HG02852 (cell line): ENCODE measurements at regions not wholly inside any gene's neighbourhood (a gene's known extent, or its start where the extent isn't known, plus 50 kb on each side); places are given as distances from the start of the nearest gene placed in this dataset.

Experiments used
- ATAC-seq: cut with Tn5 transposase; IDR thresholded peaks from one replicate; pipeline ENCODE4 v1.9.1; 2021; ENCODE audit warnings: mild to moderate bottlenecking, moderate library complexity; ENCODE audit not compliant: unreplicated experiment

DNA sequence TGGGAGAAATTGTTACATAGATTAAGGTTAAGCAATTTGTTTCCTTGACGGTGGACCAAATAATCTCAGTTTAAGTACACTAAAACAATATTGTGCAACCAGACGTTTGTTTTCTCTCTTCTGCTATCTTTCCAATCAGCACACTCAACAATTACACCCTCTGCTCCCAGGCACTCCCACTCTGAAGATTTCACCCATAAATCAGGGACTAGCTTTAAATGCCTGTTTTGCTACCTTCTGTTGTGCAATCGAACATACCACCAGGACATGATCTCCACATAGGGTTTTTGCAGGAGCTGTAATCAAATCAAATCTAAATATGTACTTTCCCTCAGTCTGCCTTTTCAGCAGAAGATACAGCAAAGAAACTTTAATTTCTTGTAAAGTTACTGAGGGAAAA is 405.8 kb upstream of the TLE4 start:
- no peak for ATAC-seq

DNA sequence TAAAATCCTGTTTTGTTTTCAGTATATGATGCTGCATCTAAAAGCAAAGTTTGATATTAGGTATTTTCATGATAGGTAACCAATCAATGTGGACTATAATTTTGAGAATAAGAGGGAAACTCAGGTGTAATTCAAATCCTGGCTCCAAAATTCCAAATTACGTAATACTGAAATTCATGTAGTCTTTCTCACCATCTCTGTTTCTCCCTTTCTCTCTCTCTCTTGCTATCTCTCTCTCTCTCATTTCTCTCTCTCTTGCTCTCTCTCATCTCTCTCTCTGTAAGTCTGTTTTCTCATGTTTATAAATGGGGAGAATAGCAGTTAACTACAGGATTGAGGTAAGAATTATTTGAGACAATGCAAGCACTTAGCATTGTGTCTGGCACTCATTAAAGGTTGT is 401.1 kb upstream of the TLE4 start:
- no peak for ATAC-seq

GRCh38 chr9:79173932-79174331 is 397.8 kb upstream of the TLE4 start:
- ATAC-seq, result no peak

GRCh38 chr9:79176014-79176697 is 395.6 kb upstream of the TLE4 start:
- no peak for ATAC-seq

- no peak for ATAC-seq
Observed at GRCh38 chr9:79184831-79185230, 386.9 kb upstream of the TLE4 start.

DNA sequence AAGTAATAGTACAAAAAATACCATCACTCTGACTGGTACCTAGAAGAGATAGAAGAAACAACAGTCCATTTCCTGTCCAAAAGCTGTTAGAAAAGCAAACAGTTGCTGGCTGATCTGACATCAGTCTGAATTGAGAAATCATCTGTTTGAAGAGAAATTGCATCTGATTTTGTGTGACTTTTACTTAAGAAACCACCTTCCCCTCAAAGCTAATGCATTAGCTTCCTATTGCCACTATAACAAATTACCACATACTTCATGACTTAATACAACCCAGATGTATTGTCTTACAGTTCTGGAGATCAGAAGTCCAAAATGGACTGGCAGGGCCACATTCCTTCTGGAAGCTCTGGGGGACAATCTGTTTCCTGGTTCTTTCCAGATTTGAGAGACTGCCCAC is 385.9 kb upstream of the TLE4 start:
- no peak for ATAC-seq

- no peak for ATAC-seq
Observed at GRCh38 chr9:79189511-79189924, 382.2 kb upstream of the TLE4 start.

DNA sequence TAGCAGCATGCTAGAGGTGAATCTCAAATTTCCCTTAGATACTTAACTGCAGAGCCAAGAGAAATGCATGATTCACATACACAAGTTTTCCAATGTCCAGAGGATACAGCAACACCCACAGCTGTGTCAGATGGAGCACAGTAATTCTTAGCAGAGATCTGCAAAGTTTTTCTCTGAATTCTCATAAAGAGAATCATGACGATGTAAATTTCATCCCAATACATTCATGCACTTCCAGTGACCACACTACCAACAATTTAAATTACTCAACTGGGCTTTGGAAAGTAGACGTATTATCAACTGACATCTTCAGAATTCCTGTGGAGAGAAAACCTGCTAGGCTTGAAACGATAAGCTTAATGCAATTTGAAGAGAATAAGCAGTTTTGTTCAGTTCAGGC is 378.8 kb upstream of the TLE4 start:
- no peak for ATAC-seq

DNA sequence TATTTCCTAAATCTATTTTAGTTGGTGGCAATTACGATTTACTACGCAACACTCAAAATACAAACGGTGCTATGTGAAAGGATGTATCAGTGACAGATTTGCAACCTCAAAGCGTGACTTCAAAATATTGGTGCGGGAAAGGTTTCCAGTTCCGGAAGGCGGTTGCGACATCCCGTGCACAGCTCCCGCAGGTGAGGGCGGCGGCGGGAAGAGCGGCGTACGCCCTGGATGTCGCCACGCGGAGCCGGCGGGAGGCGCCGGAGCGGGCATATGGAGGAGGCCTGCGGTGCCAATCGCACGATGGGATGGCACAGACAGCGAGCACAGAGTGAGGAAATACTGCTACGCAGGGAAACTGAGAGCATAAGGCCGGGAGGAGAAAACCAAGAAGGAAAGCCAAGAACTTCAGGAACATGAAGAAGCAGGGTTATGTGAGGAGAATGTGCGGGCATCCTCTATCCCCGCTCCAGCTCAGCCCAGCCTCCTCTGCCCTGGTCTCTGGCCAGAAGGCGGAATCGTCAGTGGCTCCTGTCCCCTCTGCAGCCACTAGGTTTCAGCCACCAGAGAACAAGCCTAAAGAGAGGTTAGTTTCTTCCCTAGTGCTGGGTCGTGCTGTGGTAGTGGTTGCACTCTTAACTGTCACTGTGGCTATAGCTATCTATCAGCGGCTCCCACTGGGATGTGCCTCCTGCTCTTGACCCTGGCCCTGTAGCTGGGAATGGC is 378.1 kb upstream of the TLE4 start:
- ATAC-seq, result no peak

GRCh38 chr9:79195879-79196278 is 375.9 kb upstream of the TLE4 start:
- no peak for ATAC-seq

DNA sequence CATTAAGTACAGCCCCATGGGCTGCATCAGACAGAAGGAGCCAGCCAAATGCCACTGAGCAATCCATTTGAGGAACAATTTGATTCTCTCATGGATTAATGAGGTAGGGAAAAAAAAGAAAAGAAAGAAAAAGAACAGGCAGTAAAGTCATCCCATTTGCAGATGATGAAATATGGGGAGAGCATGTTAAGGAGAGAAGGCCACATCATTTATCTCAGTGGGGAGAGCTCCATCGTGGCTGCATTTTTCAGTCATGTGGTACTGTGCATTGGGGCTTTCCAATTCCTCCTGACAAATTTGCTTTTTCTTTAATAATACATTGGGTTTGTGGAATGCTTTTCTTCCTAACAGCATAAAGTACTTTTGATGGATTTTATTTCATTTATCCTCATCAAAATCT is 375.2 kb upstream of the TLE4 start:
- ATAC-seq, result no peak

DNA sequence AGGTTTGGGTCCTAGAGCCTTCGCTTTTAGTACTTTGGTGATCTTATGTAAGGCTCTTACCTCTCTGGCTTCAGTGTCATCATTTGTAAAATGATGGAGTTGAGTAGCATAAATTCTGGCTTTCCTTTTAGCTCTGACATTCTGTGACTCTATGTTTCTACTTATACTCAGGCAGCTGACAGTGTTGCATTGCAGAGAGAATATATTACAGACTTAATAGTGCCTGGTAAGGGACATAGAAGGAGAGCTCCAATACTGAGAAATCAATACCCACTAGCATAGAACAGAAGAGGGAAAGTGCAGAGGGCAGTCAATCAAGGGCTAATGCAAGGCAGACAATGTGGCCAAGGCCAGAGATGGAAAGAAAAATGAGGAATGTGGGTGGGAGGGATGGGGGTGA is 371.4 kb upstream of the TLE4 start:
- no peak for ATAC-seq

DNA sequence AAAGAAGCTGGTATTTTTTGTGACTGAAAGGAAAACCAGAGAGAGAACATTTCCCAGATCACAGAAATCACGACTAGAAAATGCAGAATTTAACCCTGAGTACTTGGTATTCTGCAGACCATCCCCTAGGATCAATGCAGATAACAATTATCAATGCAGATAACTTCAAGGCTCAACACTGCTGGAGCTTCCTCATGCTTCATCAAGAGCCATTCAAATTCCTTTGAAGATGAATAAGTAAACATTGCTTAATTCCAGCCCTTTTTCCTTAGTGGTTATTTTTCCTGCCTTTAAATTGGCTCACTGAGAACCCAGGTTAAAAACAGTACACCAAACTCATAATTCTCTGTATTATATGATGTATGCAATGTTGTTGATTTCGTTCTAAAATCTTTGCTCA is 370.1 kb upstream of the TLE4 start:
- no peak for ATAC-seq

GRCh38 chr9:79208791-79209396 is 362.9 kb upstream of the TLE4 start:
- ATAC-seq, result no peak

DNA sequence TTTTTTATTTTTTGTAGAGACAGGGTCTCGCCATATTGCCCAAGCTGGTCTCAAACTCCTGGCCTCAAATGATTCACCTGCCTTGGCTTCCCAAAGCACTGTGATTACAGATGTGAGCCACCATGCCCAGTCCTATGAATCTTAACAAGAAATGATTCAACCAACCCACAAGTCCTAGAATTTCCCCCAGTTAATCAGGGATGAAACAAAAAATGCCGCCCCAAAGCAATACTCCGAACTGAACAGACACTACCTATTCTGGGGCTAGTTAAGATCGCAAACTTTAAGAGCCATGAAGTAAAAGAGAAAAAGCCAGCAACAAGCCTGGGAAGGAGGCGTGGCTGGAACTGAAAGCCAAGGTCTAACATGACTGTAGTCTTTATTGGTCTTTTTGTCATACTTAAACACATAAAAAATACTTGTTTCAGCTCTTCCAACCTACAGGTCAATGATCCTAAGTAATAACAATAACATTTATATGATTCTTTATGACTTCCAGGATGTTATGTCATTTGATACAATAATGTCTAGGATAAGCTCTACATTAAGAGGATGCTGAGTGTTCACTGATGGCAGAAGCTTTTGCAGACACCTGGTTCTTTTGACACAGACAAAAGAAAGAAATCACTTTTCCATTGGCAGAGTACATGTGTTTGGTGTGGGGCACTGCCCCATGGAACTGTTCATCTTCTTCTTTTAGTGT is 361.1 kb upstream of the TLE4 start:
- ATAC-seq, result no peak

DNA sequence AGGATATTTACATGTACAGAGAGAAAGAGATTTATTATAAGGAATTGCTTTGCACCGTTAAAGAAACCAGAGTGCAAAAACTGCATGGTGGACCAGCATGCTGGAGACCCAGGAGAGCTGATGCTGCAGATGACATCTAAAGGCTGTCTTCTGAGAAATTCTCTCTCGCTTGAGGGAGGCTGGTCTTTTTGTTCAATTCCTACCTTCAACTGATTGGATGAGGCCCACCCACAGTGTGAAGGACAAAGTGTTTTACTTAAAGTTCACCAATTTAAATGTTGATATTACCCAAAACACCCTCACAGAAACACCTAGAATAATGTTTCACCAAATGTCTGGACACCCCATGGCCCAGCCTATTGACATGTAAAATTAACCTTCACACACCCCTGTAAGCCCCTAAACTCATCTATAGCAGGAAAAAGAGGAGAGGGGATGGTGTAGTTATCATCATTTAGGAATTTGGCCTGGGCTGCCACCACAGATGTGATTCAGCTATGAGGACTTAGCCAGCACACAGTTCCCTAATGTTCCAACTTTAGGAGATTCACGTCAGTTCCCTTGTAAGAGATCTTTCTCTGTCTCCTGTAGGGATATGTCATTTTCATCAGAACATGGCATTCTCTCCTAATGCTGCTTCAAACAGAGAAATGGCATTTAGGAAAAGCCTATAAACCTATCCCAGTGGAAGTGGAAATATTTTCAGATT is 358.2 kb upstream of the TLE4 start:
- no peak for ATAC-seq

DNA sequence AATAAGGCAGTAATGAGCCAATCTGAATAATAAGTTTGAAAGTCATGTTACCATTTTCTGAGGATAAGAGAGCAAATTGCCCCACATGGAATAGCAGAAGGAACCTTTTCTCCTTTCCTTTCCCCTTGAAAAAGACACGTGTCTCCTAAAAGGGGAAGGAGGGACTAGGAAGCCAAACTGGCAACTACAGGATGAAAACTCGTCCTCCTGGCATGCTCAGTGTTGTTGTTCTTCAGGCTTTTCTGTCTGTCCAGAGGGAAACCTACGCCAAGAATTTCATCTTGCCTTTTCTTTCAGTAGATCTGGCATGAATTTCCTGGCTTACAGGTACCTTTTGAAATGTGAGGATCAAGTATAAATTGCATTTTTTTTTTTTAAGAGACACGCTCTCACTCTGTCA is 355.9 kb upstream of the TLE4 start:
- no peak for ATAC-seq

DNA sequence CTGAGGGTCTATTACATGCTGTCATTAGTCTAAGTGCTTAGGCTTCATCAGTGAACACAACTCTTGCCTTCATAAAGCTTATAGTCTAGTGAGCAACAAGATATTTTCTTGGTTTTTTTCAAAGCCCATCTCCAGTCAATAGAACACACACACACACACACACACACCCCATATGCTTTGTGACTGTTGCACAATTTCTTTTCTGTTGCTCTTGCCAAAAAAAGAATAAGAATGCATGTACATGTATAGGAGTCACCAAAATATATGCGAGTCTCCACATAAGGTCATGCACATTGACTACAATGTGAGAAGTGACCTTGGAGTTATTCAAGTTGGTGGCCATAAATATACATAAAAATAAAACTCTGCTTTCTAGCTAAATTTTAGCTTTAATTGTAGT is 351.5 kb upstream of the TLE4 start:
- ATAC-seq, result no peak

DNA sequence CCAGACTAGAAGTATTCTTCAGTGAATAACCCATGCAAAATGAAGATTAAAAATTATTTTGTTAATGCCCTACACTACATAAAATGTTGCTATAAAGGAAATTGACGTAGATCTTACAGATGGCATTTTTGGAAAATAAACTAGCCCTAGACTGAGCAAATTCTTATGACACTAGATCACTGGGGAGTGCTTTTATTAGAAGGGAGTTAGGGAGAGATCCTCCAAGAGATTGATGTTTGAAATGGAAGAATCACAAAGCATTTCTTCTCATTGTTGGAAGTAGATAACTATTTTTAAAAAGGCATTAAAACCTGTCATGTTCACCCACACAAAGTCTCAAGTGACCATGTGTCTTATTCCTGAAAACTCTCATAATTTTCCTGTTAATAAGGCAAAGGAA is 351.1 kb upstream of the TLE4 start:
- ATAC-seq, result no peak

- ATAC-seq, result no peak
Observed at GRCh38 chr9:79221084-79221483, 350.7 kb upstream of the TLE4 start.

GRCh38 chr9:79222483-79222882 is 349.3 kb upstream of the TLE4 start:
- no peak for ATAC-seq
